ENCODE measurements at regions not wholly inside any gene's neighbourhood (a gene's known extent, or its start where the extent isn't known, plus 50 kb on each side); places are given as distances from the start of the nearest gene placed in this dataset.

DNA sequence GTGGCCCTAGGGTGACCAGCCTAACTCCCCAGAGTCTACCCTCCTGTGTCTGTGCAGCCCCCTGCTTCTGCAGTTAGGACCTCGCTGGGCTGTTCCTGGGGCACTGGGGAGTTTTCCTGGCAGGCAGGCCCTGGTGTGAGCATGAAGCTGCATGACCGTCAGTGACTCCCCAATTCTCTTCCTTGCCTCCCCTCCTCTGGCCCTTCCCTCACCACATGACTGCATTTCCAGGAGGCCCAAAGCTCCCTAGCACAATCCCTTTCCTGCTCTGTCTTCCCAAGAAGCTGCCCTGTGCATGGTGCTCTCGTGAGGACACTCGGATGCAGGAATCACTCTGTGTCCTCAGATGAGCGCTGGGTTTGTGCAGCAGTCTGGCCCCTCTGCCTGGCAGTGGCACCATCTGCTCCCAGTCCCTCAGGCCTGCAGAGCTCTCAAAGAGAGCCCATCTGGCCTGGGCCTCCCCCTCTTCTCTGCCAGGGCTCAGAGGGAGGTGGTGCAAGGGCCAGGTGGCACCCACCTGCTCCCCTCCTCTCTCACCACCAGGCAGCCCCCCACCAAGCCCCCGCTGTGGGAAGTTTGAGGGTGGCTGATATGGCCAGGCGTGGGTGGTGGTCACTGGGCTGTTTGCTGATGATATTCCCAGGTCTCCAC, 125.6 kb upstream of the HS6ST1 start:
- H3K36me3 Mint-ChIP-seq (ENCODE audit: low read depth) = no peaks in the 10 kb centered on the region
- intact Hi-C loops (cut with micrococcal nuclease) = no loop called here
- H3K27me3 Mint-ChIP-seq (ENCODE audit: insufficient read depth) = no peaks in the 10 kb centered on the region
- no peaks in the 10 kb centered on the region for H3K9me3 Mint-ChIP-seq
- no peaks in the 10 kb centered on the region for H3K4me1 Mint-ChIP-seq (ENCODE audit: low read depth)
- no peak for DNase-seq (ENCODE audit: low spot score)
- no peak overlapping the region for H3K4me3 Mint-ChIP-seq
- no peak overlapping the region for H3K27ac Mint-ChIP-seq

GRCh38 chr2:128444816-128445522, 126.3 kb upstream of the HS6ST1 start:
- H3K27me3 Mint-ChIP-seq (ENCODE audit: insufficient read depth) = no peaks in the 10 kb centered on the region
- no peaks in the 10 kb centered on the region for H3K9me3 Mint-ChIP-seq
- no peaks in the 10 kb centered on the region for H3K4me1 Mint-ChIP-seq (ENCODE audit: low read depth)
- DNase-seq (ENCODE audit: low spot score) = no peak
- H3K4me3 Mint-ChIP-seq = no peak overlapping the region
- no peak overlapping the region for H3K27ac Mint-ChIP-seq
- no peaks in the 10 kb centered on the region for H3K36me3 Mint-ChIP-seq (ENCODE audit: low read depth)
- intact Hi-C loops (cut with micrococcal nuclease) = no loop called here

GRCh38 chr2:128445523-128445900, 126.8 kb upstream of the HS6ST1 start:
- no peak overlapping the region for H3K4me3 Mint-ChIP-seq
- no peak overlapping the region for H3K27ac Mint-ChIP-seq
- H3K9me3 Mint-ChIP-seq = no peaks in the 10 kb centered on the region
- H3K27me3 Mint-ChIP-seq (ENCODE audit: insufficient read depth) = no peaks in the 10 kb centered on the region
- no peak for DNase-seq (ENCODE audit: low spot score)
- H3K36me3 Mint-ChIP-seq (ENCODE audit: low read depth) = no peaks in the 10 kb centered on the region
- H3K4me1 Mint-ChIP-seq (ENCODE audit: low read depth) = no peaks in the 10 kb centered on the region
- intact Hi-C loops (cut with micrococcal nuclease) = no loop called here

DNA sequence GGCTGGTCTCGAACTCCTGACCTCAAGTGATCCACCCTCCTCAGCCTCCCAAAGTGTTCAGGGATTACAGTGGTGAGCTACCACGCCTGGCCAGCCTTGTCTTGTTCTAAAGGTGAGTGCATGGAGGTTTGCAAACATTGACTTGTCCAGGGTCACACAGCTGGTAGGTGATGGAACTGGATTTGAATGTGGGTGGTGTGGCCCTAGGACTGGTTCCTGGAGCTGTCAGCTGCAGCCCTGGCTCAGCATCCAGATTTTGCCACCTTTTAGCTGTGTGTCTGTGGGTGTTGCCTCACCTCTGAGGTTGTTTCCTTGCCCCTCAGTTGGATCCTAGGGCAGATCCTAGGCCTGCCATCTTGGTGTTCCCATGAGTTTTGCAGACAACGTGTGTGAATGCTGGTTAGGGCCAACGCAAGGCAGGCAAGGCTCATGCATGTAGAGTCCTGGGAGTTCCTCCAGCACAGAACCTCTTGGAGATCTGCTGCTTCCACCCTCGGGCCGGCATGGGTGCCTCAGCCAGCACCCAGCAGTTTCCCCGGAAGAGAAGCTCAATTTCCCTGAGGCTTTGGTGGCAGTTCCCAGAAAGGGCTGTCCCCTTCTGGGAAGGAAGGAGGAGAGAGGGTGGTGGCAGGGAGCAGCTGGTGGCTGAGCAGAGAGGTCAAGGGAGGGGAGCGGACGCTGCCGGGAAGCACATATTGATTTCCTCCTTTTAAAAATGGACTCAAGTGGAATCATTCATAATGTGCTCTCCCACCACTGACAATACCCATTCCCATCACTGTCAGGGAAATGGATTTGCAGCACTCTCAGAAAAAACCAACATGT, 127.6 kb upstream of the HS6ST1 start:
- no peaks in the 10 kb centered on the region for H3K4me1 Mint-ChIP-seq (ENCODE audit: low read depth)
- no peaks in the 10 kb centered on the region for H3K36me3 Mint-ChIP-seq (ENCODE audit: low read depth)
- intact Hi-C loops (cut with micrococcal nuclease) = no loop called here
- no peak for DNase-seq (ENCODE audit: low spot score)
- no peak overlapping the region for H3K27ac Mint-ChIP-seq
- no peaks in the 10 kb centered on the region for H3K9me3 Mint-ChIP-seq
- H3K27me3 Mint-ChIP-seq (ENCODE audit: insufficient read depth) = no peaks in the 10 kb centered on the region
- H3K4me3 Mint-ChIP-seq = no peak overlapping the region

GRCh38 chr2:128446874-128447537, 128.3 kb upstream of the HS6ST1 start:
- H3K27ac Mint-ChIP-seq = no peak overlapping the region
- intact Hi-C loops (cut with micrococcal nuclease) = no loop called here
- H3K4me1 Mint-ChIP-seq (ENCODE audit: low read depth) = no peaks in the 10 kb centered on the region
- no peaks in the 10 kb centered on the region for H3K9me3 Mint-ChIP-seq
- no peaks in the 10 kb centered on the region for H3K36me3 Mint-ChIP-seq (ENCODE audit: low read depth)
- no peak overlapping the region for H3K4me3 Mint-ChIP-seq
- no peak for DNase-seq (ENCODE audit: low spot score)
- no peaks in the 10 kb centered on the region for H3K27me3 Mint-ChIP-seq (ENCODE audit: insufficient read depth)

GRCh38 chr2:128447538-128447995, 128.9 kb upstream of the HS6ST1 start:
- Mint-ChIP-seq H3K4me1 (ENCODE audit: low read depth) (no peaks in the 10 kb centered on the region), H3K27me3 (ENCODE audit: insufficient read depth) (peaks cover 3% of the 10 kb centered on the region), H3K9me3 (no peaks in the 10 kb centered on the region), H3K4me3 (no peak overlapping the region), H3K36me3 (ENCODE audit: low read depth) (no peaks in the 10 kb centered on the region), H3K27ac (no peak overlapping the region)
- no peak for DNase-seq (ENCODE audit: low spot score)
- intact Hi-C loops (cut with micrococcal nuclease) = no loop called here

DNA sequence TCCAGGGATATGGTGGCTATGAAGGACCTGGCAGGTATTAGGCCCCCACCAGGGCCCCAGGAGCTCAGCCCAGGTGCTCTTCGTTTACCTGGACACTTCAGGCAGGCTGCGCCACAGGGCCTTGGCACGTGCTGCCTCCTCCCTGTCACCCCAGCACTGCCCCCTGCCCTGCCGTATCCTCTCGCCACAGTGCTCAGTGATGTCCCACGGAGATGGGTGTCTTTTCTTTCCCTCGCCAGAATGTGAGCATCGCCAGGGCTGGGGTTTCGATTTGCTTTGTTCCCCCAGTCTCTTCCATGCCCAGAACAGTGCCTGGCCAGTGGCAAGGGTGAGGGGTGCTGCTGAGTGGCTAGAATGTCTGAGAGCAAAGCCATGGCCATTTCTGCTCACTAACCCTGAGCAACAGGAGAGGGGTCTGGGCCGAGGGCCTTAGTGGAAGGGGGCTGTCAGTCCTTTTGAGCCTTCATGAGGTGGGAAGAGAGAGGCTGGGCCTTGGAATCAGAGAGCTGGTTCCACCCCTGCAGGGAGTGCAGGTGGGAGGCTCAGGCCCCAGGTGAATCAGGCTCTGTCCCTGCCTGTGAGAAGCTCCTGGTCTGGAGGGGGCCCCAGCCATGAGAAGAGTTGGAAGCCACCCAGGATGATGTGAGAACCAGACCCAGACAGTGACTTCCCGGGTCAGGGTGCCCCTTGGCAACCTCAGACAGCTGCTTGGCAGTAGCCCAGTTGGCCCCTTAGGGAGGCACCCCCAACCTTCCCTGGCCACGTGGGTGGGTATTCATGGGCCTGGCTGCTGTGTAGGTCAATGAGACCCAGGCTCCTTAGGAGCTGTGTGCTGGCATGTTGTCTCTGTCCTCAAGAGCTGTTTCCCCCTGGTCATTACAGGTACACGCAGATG, 129.9 kb upstream of the HS6ST1 start:
- Mint-ChIP-seq H3K27me3 (ENCODE audit: insufficient read depth) (peaks cover 3% of the 10 kb centered on the region), H3K27ac (no peak overlapping the region), H3K36me3 (ENCODE audit: low read depth) (no peaks in the 10 kb centered on the region), H3K4me3 (no peak overlapping the region), H3K4me1 (ENCODE audit: low read depth) (no peaks in the 10 kb centered on the region), H3K9me3 (no peaks in the 10 kb centered on the region)
- DNase-seq (ENCODE audit: low spot score) = no peak
- intact Hi-C loops (cut with micrococcal nuclease) = no loop called here

- no peak overlapping the region for H3K27ac Mint-ChIP-seq
- H3K27me3 Mint-ChIP-seq (ENCODE audit: insufficient read depth) = peaks cover 3% of the 10 kb centered on the region
- H3K36me3 Mint-ChIP-seq (ENCODE audit: low read depth) = no peaks in the 10 kb centered on the region
- intact Hi-C loops (cut with micrococcal nuclease) = no loop called here
- no peak for DNase-seq (ENCODE audit: low spot score)
- H3K9me3 Mint-ChIP-seq = no peaks in the 10 kb centered on the region
- H3K4me3 Mint-ChIP-seq = no peak overlapping the region
- no peaks in the 10 kb centered on the region for H3K4me1 Mint-ChIP-seq (ENCODE audit: low read depth)
Observed at GRCh38 chr2:128449226-128450061, 130.8 kb upstream of the HS6ST1 start.

GRCh38 chr2:128450211-128451024, 131.8 kb upstream of the HS6ST1 start:
- H3K4me1 Mint-ChIP-seq (ENCODE audit: low read depth) = no peaks in the 10 kb centered on the region
- no peak overlapping the region for H3K4me3 Mint-ChIP-seq
- H3K36me3 Mint-ChIP-seq (ENCODE audit: low read depth) = no peaks in the 10 kb centered on the region
- intact Hi-C loops (cut with micrococcal nuclease) = no loop called here
- DNase-seq (ENCODE audit: low spot score) = no peak
- peaks cover 3% of the 10 kb centered on the region for H3K27me3 Mint-ChIP-seq (ENCODE audit: insufficient read depth)
- no peak overlapping the region for H3K27ac Mint-ChIP-seq
- H3K9me3 Mint-ChIP-seq = no peaks in the 10 kb centered on the region

- no peak overlapping the region for H3K4me3 Mint-ChIP-seq
- H3K4me1 Mint-ChIP-seq (ENCODE audit: low read depth) = no peaks in the 10 kb centered on the region
- H3K27me3 Mint-ChIP-seq (ENCODE audit: insufficient read depth) = peaks cover 3% of the 10 kb centered on the region
- H3K27ac Mint-ChIP-seq = no peak overlapping the region
- no peaks in the 10 kb centered on the region for H3K36me3 Mint-ChIP-seq (ENCODE audit: low read depth)
- intact Hi-C loops (cut with micrococcal nuclease) = no loop called here
- DNase-seq (ENCODE audit: low spot score) = no peak
- no peaks in the 10 kb centered on the region for H3K9me3 Mint-ChIP-seq
Observed at GRCh38 chr2:128451084-128452023, 132.7 kb upstream of the HS6ST1 start.

Measured in activated T-helper 1 cell treated with anti-CD3 and anti-CD28 coated beads, Interleukin-12 subunit alpha, Interleukin-12 subunit beta, Interleukin-2, Interleukin-4 antibody, amounts not matched to agents 30 ng/mL and 10 ng/mL and 1 ng/mL, durations not matched to agents 14 hours and 24 hours and 36 hours (primary cell).